ENCODE measurements at regions not wholly inside any gene's neighbourhood (a gene's known extent, or its start where the extent isn't known, plus 50 kb on each side); places are given as distances from the start of the nearest gene placed in this dataset.

DNA sequence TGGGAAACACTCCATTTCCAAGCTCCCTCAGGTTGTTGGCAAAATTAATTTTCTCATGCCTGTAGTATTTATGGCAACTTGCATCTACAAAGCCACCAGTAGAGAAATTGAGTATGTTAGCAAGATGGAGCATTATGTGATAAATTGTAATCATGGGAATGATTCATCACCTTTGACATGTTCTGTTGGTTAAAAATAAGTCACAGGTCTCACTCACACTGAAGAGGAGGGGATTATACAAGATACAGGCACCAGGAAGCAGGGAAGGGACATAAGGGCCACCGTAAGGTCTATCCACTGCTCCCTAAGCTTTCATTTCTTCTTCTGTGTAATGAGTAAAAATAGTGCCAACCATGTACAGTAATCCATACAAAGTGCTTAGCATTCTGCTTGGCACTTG is 313.0 kb downstream of the GBA3 start:
- no peak for DNase-seq

- no peak for DNase-seq
Observed at GRCh38 chr4:23001478-23001877, 308.7 kb downstream of the GBA3 start.

DNA sequence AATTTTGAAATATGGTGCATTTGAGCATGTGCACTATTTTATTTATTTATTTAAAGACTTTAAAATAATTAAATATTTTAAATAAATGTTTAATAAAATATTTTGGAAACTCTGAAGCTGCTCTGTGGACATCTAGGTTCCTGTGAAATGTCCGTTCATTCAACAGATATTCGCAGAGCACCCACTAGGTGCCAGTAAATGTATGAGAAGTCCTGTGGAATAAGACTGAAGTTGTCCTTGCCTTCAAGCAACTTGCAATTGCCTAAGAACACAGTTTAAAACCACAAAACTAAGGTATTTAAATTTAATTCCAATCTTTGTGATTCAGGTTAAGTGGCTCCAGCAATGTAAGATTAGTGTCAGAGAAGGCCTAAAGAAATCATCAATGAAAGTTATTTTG is 306.7 kb downstream of the GBA3 start:
- no peak for DNase-seq

DNA sequence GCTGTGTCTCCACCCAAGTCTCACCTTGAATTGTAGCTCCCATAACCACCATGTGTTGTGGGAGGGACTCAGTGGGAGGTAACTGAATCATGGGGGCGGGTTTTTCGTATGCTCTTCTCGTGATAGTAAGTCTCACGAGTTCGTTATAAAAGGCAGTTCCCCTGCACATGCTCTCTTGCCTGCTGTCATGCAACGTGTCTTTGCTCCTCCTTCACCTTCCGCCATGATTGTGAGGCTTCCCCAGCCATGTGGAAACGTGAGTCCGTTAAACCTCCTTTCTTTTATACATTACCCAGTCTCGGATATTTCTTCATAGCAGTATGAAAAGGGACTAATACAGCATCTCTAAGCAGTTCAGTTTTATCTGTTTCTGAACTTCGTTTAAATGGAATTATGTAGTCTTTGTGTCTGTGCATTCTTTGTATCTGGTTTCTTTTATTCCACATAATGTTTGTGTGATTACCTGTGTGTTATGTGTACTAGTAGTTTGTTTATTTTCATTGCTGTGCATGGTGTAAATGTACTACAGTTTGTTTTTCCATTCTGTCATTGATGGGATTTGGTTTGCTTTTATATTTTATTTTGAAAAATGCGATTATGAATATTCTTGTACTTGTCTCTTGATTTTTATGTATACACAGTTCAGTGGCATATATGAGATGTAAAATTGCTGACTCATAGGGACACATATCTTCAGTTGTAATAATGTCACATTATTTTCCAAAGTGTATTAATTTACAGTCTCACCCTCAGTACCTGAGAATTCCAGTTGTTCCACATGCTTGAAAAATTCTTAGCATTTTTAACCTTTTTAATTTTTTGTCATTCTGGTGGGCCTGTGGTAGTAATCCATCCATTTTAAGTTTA is 304.9 kb downstream of the GBA3 start:
- DNase-seq: no peak

- no peak for DNase-seq
Observed at GRCh38 chr4:22991576-22991975, 298.8 kb downstream of the GBA3 start.

DNA sequence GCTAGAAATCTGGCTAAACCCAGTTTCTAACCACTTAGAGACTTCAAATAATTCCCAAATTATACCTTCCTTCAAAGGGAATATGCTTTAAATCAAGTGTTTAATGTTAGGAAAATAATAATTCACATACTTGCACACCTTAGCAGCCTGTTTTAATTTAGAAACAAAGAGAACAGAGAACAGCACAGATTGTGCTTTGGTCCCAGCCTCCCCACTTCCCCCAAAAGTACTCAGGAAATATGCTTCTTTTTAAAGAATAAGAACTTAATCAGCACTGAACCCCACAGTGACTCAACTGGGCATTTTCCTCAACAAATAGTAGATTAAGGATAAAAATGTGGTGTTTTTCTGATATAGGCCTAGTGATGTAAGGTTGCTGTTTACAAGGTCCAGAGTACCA is 295.8 kb downstream of the GBA3 start:
- DNase-seq: no peak

DNA sequence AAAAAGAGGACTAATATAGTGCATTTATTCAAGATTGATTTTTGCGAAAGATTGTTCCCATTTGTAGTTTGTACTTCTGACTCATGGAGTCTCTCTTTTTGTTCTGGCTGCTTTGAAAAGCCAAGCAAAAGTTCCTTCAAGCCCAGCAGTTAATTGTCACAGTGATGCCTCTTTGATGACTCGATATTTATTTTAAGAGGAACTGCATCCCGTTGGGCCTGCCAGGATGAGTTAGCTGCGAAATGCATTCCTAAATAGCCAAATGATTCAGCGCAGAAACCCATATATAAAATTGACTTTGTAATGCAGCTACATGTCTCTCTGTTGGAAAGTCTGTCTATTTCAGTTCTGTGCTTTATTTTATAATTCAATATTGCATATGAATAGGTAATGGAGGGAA is 295.1 kb downstream of the GBA3 start:
- DNase-seq: no peak

DNA sequence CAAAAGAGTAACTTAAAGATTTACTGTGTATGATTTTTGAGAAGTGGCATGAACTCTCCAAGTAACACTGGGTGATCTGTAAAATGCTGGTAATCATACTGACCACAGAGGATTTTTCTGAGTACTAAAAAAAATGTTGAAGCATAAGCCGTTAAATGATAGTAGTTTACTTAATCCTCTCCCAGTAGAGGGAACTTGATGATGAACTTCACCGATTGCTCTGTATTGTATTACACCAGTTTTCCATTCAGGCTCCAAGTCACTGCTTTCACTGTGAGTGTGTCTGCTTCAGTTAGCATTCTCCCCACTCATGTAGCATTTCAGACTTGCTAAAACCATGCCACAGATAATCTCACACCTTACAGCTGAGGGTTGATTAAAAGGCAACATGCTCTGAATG is 294.1 kb downstream of the GBA3 start:
- DNase-seq: no peak

- no peak for DNase-seq
Observed at GRCh38 chr4:22986262-22986661, 293.5 kb downstream of the GBA3 start.

- DNase-seq: no peak
Observed at GRCh38 chr4:22984390-22984789, 291.7 kb downstream of the GBA3 start.

DNA sequence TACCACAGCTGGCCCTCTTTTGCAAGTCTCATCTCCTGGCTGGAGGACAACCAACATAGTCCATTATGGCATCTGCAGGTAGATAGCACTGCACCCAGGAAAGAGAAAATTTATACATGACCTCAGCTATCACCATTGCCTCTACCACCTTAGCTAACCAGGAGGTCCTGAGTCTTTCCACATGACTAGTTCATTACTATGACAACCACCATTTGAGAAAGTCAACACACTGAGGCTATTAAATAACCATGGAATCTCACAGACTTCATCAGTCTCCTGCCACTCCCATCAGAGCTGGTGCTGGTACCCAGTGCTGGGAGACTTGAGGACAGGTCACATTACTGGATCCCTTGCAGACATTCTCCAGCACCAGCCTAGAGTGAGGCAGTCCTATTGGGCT is 285.9 kb downstream of the GBA3 start:
- DNase-seq: no peak

DNA sequence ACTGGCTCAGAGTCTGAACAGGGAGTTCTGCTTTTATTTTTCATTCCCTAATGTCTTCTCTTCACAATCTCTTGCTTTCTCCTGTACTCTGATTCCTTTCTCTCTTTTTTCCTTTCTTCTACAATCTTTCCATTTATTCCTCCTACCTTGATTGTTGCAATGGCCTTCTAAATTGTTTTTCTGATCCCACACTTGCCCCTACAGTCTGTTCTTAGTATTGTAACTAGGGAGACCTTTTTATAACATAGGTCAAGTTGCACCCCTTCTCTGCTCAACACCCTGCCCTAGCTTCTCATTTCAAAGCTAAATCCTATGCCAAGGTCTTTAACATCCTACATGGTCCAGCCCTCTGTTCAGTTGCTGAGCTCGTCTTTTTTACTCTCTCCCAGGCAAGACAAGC is 277.9 kb downstream of the GBA3 start:
- no peak for DNase-seq

- no peak for DNase-seq
Observed at GRCh38 chr4:22969287-22969896, 276.7 kb downstream of the GBA3 start.

DNA sequence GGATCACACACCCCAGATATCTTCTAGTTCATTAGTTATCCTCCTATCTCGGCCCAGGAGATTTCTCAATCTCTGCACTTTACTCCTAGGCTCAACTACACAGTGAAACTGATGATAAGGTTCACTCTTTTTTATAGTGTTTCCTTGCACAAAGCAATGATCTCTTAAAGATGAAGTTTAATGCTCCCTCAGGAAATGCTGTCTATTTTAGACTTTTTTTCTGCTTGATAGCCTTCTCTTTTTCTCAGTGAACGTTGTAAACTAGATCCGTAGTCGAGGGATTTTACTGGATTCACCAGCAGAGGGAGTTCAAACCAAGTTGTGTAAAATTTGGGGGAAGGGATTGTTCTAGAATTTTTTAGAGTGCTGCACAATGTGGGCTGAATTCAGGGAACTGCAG is 269.6 kb downstream of the GBA3 start:
- DNase-seq: no peak

DNA sequence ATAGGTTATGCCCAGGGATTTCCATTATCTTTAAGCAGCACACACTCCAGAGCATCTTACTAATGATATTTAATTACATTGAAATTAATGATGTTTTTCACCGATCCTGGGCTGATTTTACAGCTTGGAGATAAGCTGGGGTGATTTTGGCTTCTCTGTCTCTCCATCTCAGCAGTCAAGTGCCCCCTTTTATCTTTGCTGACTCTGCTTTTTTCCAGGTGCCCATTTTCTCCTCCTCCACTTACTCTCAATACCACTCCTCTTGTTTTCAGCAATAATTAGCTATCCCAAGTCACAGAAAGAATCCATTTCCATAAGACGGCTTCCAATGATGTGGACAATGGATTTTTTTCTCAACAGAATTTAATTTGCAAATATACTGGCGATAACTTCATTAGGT is 266.7 kb downstream of the GBA3 start:
- no peak for DNase-seq

DNA sequence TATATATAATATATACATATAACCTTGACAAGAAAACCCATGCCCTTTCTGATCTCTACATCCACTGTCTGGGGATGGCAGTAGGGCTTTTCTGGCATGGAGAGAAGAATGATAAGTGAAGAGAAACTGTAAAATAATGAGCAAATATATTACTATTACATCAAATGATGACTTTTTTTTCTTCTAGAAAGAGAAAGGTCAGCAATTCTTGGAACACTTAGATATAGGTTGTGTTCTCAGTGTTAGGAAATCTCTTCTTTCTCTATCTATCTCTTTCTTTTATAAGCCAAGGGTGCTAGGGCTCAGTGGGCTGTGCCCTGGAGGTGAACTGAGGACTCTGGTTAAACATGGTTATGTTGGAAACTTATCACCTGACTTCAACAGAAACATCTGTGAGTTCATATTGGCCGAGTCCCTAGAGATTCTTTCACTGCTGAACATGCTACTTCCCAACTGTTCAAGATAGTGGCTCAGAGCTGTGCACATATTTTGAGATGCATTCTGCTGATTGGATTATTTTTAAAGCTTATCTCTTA is 265.1 kb downstream of the GBA3 start:
- DNase-seq: no peak

GRCh38 chr4:22949161-22949855 is 256.6 kb downstream of the GBA3 start:
- no peak for DNase-seq

- DNase-seq: no peak
Observed at GRCh38 chr4:22947851-22948250, 255.1 kb downstream of the GBA3 start.

GRCh38 chr4:22942920-22943559 is 250.3 kb downstream of the GBA3 start:
- no peak for DNase-seq

- DNase-seq: no peak
Observed at GRCh38 chr4:22941688-22942375, 249.1 kb downstream of the GBA3 start.

- DNase-seq: no peak
Observed at GRCh38 chr4:22932326-22932725, 239.6 kb downstream of the GBA3 start.

- no peak for DNase-seq
Observed at GRCh38 chr4:22922426-22922825, 229.7 kb downstream of the GBA3 start.

GRCh38 chr4:22921936-22922335 is 229.2 kb downstream of the GBA3 start:
- no peak for DNase-seq
